H9 (cell line): ENCODE measurements at regions not wholly inside any gene's neighbourhood (a gene's known extent, or its start where the extent isn't known, plus 50 kb on each side); places are given as distances from the start of the nearest gene placed in this dataset.

Source experiments
- DNase-seq: peaks from one replicate; pipeline ENCODE4 v3.0.0-alpha.2; 2017
- H2AFZ ChIP-seq: one replicate; pipeline ENCODE4 v1.6.1; 2013; ENCODE audit warnings: mild to moderate bottlenecking, low read length, control low read depth, moderate library complexity
- H2AK5ac ChIP-seq: 2 replicates; pipeline ENCODE4 v1.6.1; 2013; ENCODE audit warnings: low read length, control low read depth, mixed read lengths; ENCODE audit not compliant: insufficient read length
- H2BK120ac ChIP-seq: one replicate; pipeline ENCODE4 v1.6.1; 2013; ENCODE audit warnings: low read depth, mild to moderate bottlenecking, low read length, control low read depth, inconsistent platforms; ENCODE audit not compliant: poor library complexity, severe bottlenecking
- H2BK12ac ChIP-seq: 2 replicates; pipeline ENCODE4 v1.6.1; 2013; ENCODE audit warnings: low read length, control low read depth, mixed read lengths, low read depth; ENCODE audit not compliant: insufficient read length
- H2BK15ac ChIP-seq: 2 replicates; pipeline ENCODE4 v1.6.1; 2013; ENCODE audit warnings: low read depth, low read length, control low read depth
- H2BK20ac ChIP-seq: one replicate; pipeline ENCODE4 v1.6.1; 2013; ENCODE audit warnings: low read depth, mild to moderate bottlenecking, low read length, control low read depth, inconsistent platforms; ENCODE audit not compliant: poor library complexity, severe bottlenecking
- H2BK5ac ChIP-seq: 2 replicates; pipeline ENCODE4 v1.6.1; 2013; ENCODE audit warnings: low read length, control low read depth, mixed read lengths; ENCODE audit not compliant: insufficient read length
- H3K14ac ChIP-seq: 2 replicates; pipeline ENCODE4 v1.6.1; 2013; ENCODE audit warnings: low read length, control low read depth; ENCODE audit not compliant: insufficient read depth
- H3K18ac ChIP-seq: 2 replicates; pipeline ENCODE4 v1.6.1; 2013; ENCODE audit warnings: low read depth, mild to moderate bottlenecking, mixed read lengths, low read length, control low read depth; ENCODE audit not compliant: insufficient read length
- H3K23ac ChIP-seq: 2 replicates; pipeline ENCODE4 v1.6.1; 2013; ENCODE audit warnings: low read length, control low read depth, mixed read lengths, low read depth; ENCODE audit not compliant: insufficient read length
- H3K23me2 ChIP-seq: 2 replicates; pipeline ENCODE4 v1.6.1; 2013; ENCODE audit warnings: low read depth, mild to moderate bottlenecking, mixed read lengths, low read length, control low read depth; ENCODE audit not compliant: insufficient read length, poor library complexity, severe bottlenecking
- H3K27ac ChIP-seq: 2 replicates; pipeline ENCODE4 v1.5.1; 2013; ENCODE audit warnings: low read length, control low read depth, mixed read lengths, low read depth; ENCODE audit not compliant: insufficient read length
- H3K27me3 ChIP-seq: 2 replicates; pipeline ENCODE4 v1.6.1; 2013; ENCODE audit warnings: low read length, control low read depth, inconsistent platforms; ENCODE audit not compliant: insufficient read depth
- H3K4ac ChIP-seq: 2 replicates; pipeline ENCODE4 v1.6.1; 2013; ENCODE audit warnings: low read depth, mild to moderate bottlenecking, control low read depth, inconsistent platforms, low read length, moderate library complexity
- H3K4me1 ChIP-seq: 2 replicates; pipeline ENCODE4 v1.6.1; 2013; ENCODE audit warnings: low read length, control low read depth, inconsistent platforms; ENCODE audit not compliant: insufficient read depth
- H3K4me2 ChIP-seq: 2 replicates; pipeline ENCODE4 v1.6.1; 2013; ENCODE audit warnings: low read length, control low read depth, mixed read lengths; ENCODE audit not compliant: insufficient read length, insufficient read depth
- H3K56ac ChIP-seq: 2 replicates; pipeline ENCODE4 v1.6.1; 2013; ENCODE audit warnings: low read depth, mild to moderate bottlenecking, mixed read lengths, low read length, control low read depth; ENCODE audit not compliant: insufficient read length
- H3K79me1 ChIP-seq: 2 replicates; pipeline ENCODE4 v1.6.1; 2013; ENCODE audit warnings: low read depth, mild to moderate bottlenecking, moderate library complexity, low read length, control low read depth, inconsistent platforms; ENCODE audit not compliant: insufficient read depth, poor library complexity, severe bottlenecking
- H3K79me2 ChIP-seq: 2 replicates; pipeline ENCODE4 v1.6.1; 2013; ENCODE audit warnings: low read length, control low read depth, inconsistent platforms; ENCODE audit not compliant: insufficient read depth
- H3K9ac ChIP-seq: 2 replicates; pipeline ENCODE4 v1.6.1; 2013; ENCODE audit warnings: low read length, control low read depth, mixed read lengths; ENCODE audit not compliant: insufficient read length; ENCODE audit errors: extremely low read depth
- H3K9me3 ChIP-seq: one replicate; pipeline ENCODE4 v1.6.1; 2013; ENCODE audit warnings: low read depth, low read length, inconsistent platforms; ENCODE audit not compliant: control insufficient read depth
- H3T11ph ChIP-seq: one replicate; pipeline ENCODE4 v1.6.1; 2013; ENCODE audit warnings: mild to moderate bottlenecking, low read length, control low read depth, inconsistent platforms
- H4K20me1 ChIP-seq: one replicate; pipeline ENCODE4 v1.6.1; 2013; ENCODE audit not compliant: control insufficient read depth, insufficient read length, insufficient read depth
- H4K5ac ChIP-seq: 2 replicates; pipeline ENCODE4 v1.6.1; 2013; ENCODE audit warnings: low read depth, mild to moderate bottlenecking, mixed read lengths, low read length, control low read depth; ENCODE audit not compliant: insufficient read length
- H4K8ac ChIP-seq: replicated peaks from 2 replicates; pipeline ENCODE4 v1.6.1; 2013; ENCODE audit warnings: low read length, control low read depth, mixed read lengths, low read depth; ENCODE audit not compliant: insufficient read length
- H4K91ac ChIP-seq: 2 replicates; pipeline ENCODE4 v1.6.1; 2013; ENCODE audit warnings: low read depth, mild to moderate bottlenecking, moderate library complexity, mixed read lengths, low read length, control low read depth; ENCODE audit not compliant: insufficient read length
- H3K27ac Mint-ChIP-seq, 3 experiments: 2 replicates in 2 of 3; 3 replicates in 1 of 3; pipeline ENCODE4 v1.8.0; 2020 to 2021; ENCODE audit warnings: mixed read lengths in 3 of 3, mild to moderate bottlenecking in 1 of 3, moderate library complexity in 1 of 3
- H3K27me3 Mint-ChIP-seq: 2 replicates; pipeline ENCODE4 v1.8.0; 2021; ENCODE audit warnings: low read depth, mild to moderate bottlenecking, moderate library complexity, mixed read lengths
- H3K36me3 Mint-ChIP-seq, 3 experiments: 2 replicates in 2 of 3; 3 replicates in 1 of 3; pipeline ENCODE4 v1.8.0; 2020 to 2021; ENCODE audit warnings: low read depth in 3 of 3, mixed read lengths in 3 of 3; ENCODE audit not compliant: insufficient read depth in 1 of 3
- H3K4me1 Mint-ChIP-seq, 2 experiments: 2 replicates each; pipeline ENCODE4 v1.8.0; 2020; ENCODE audit warnings: mixed read lengths in 2 of 2
- H3K4me3 Mint-ChIP-seq, 2 experiments: 2 replicates in 1 of 2; 3 replicates in 1 of 2; pipeline ENCODE4 v1.8.0; 2020 to 2021; ENCODE audit warnings: mild to moderate bottlenecking in 2 of 2, mixed read lengths in 2 of 2, moderate library complexity in 1 of 2
- H3K9me3 Mint-ChIP-seq, 2 experiments: 2 replicates in 1 of 2; 3 replicates in 1 of 2; pipeline ENCODE4 v1.8.0; 2020; ENCODE audit warnings: mild to moderate bottlenecking in 2 of 2, mixed read lengths in 2 of 2, moderate library complexity in 1 of 2
- WGBS: extraction: QIAGEN DNeasy Blood & Tissue Kit; methylation state at CpG from one replicate; pipeline ENCODE4 v1.1.7; 2013; ENCODE audit warnings: missing lambda C conversion rate, low lambda C conversion rate, mixed read lengths; ENCODE audit not compliant: insufficient read length; ENCODE audit errors: extremely low coverage; 5-methylcytosine and 5-hydroxymethylcytosine counted together
- TF ChIP-seq, protein P1 (sequence below): fragments of 200-600 bp; sonication (generic); conservative IDR thresholded peaks from 3 replicates; pipeline ENCODE4 v1.8.0; 2021; ENCODE audit warnings: antibody characterized with exemption, mild to moderate bottlenecking

DNA sequence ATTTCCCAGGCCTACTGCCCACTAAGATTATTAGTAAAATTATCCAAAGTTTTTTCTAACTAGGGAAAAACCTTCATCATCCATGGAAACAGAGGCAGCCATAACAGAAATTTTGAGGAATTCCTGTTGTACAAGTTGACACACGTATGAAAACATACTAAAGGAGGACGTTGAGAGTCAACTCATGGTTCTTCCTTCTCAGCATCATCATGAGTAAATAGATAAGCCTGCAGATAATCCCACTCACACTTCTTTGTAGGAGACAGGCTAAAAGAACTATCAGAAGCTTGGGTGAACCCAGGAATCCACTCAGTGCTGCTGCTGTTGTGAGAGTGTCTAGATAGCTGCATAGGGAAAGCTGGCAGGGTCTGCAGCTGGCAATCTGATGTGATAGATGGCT, 694.8 kb upstream of the NR2F2 start:
- Histone ChIP-seq H3K79me1 (no peaks in the 10 kb centered on the region), H3K27me3 (no peaks in the 10 kb centered on the region), H3T11ph (no peak overlapping the region), H2BK15ac (no peak overlapping the region), H3K9me3 (no peaks in the 10 kb centered on the region), H3K4me2 (no peak overlapping the region), H4K8ac (no peak overlapping the region), H3K9ac (no peak overlapping the region), H4K5ac (no peak overlapping the region), H3K4me1 (no peaks in the 10 kb centered on the region), H3K23me2 (no peaks in the 10 kb centered on the region), H3K79me2 (no peaks in the 10 kb centered on the region), H3K14ac (no peak overlapping the region), H4K20me1 (no peaks in the 10 kb centered on the region), H2BK5ac (no peak overlapping the region), H3K27ac (no peak overlapping the region), H3K23ac (no peak overlapping the region), H2AK5ac (no peak overlapping the region), H2BK20ac (no peak overlapping the region), H3K56ac (no peak overlapping the region), H4K91ac (no peak overlapping the region), H2BK12ac (no peak overlapping the region), H2BK120ac (no peak overlapping the region), H2AFZ (no peak overlapping the region), H3K4ac (no peak overlapping the region), H3K18ac (no peak overlapping the region)
- H3K27me3 Mint-ChIP-seq = no peaks in the 10 kb centered on the region; the same call in 1 of the 2 replicates
- H3K4me3 Mint-ChIP-seq = no peak overlapping the region
- no peaks in the 10 kb centered on the region for H3K36me3 Mint-ChIP-seq
- TF ChIP-seq, protein P1, sequence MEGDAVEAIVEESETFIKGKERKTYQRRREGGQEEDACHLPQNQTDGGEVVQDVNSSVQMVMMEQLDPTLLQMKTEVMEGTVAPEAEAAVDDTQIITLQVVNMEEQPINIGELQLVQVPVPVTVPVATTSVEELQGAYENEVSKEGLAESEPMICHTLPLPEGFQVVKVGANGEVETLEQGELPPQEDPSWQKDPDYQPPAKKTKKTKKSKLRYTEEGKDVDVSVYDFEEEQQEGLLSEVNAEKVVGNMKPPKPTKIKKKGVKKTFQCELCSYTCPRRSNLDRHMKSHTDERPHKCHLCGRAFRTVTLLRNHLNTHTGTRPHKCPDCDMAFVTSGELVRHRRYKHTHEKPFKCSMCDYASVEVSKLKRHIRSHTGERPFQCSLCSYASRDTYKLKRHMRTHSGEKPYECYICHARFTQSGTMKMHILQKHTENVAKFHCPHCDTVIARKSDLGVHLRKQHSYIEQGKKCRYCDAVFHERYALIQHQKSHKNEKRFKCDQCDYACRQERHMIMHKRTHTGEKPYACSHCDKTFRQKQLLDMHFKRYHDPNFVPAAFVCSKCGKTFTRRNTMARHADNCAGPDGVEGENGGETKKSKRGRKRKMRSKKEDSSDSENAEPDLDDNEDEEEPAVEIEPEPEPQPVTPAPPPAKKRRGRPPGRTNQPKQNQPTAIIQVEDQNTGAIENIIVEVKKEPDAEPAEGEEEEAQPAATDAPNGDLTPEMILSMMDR = no peak
- H3K9me3 Mint-ChIP-seq = peaks cover 2% of the 10 kb centered on the region in 2 experiments; a peak in 3 of 5 replicates
- no CpG with 5 or more reads among the region's 2 CpGs for WGBS
- no peak overlapping the region for H3K27ac Mint-ChIP-seq
- H3K4me1 Mint-ChIP-seq = no peaks in the 10 kb centered on the region
- DNase-seq = no peak
